ENCODE measurements at regions not wholly inside any gene's neighbourhood (a gene's known extent, or its start where the extent isn't known, plus 50 kb on each side); places are given as distances from the start of the nearest gene placed in this dataset.

DNA sequence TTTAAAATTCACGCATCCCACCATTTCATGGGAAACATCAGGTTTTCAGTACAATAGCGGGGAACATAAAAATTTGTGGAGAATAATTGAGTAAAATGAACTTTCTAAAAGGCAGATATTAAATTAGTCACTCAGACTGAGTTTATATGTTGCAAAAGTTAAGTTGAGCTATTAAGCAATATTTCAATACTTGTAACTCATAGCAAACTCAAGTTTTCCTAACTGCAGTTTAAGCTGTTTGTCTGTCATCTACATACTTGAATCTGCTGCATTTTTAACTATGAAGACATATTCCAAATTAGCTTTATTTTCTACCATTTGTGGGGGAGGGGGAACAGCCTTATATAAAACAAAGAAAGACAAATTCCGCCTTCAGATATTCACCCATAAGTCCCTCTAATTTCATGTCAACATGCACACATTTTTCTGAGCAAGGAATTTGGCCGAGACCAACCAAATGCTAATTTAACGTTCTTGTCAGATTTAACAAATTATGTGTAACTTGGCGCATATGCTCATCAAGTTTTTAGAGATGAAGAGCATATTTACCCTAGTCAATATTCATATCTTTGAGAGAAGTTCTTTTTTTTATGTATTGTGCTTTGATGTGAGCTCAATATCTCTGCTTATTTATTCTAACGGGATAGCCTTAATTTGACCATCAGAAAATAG, 462.9 kb downstream of the TXNL1 start:
- DNase-seq = no peak
- no peak overlapping the region for H3K27ac ChIP-seq
- no peaks in the 10 kb centered on the region for H3K27me3 ChIP-seq (ENCODE audit: insufficient read depth in 3 of 3, low read length in 2 of 3)
- ATAC-seq = no peak
- no peaks in the 10 kb centered on the region for H3K36me3 ChIP-seq (ENCODE audit: insufficient read depth in 1 of 2, low read depth in 1 of 2)
- TF ChIP-seq, protein P1, sequence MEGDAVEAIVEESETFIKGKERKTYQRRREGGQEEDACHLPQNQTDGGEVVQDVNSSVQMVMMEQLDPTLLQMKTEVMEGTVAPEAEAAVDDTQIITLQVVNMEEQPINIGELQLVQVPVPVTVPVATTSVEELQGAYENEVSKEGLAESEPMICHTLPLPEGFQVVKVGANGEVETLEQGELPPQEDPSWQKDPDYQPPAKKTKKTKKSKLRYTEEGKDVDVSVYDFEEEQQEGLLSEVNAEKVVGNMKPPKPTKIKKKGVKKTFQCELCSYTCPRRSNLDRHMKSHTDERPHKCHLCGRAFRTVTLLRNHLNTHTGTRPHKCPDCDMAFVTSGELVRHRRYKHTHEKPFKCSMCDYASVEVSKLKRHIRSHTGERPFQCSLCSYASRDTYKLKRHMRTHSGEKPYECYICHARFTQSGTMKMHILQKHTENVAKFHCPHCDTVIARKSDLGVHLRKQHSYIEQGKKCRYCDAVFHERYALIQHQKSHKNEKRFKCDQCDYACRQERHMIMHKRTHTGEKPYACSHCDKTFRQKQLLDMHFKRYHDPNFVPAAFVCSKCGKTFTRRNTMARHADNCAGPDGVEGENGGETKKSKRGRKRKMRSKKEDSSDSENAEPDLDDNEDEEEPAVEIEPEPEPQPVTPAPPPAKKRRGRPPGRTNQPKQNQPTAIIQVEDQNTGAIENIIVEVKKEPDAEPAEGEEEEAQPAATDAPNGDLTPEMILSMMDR (IDR thresholded peaks at IDR 0.05) = no peak
- intact Hi-C loops (cut with DNase I) = no loop called here
- no peaks in the 10 kb centered on the region for H3K4me1 ChIP-seq
- 78 to 86% (median 82%) methylated on average over 7 of the region's 7 CpGs for WGBS, 3 donors
- no peak overlapping the region for H3K4me3 ChIP-seq
- H3K9me3 ChIP-seq = no peaks in the 10 kb centered on the region

DNA sequence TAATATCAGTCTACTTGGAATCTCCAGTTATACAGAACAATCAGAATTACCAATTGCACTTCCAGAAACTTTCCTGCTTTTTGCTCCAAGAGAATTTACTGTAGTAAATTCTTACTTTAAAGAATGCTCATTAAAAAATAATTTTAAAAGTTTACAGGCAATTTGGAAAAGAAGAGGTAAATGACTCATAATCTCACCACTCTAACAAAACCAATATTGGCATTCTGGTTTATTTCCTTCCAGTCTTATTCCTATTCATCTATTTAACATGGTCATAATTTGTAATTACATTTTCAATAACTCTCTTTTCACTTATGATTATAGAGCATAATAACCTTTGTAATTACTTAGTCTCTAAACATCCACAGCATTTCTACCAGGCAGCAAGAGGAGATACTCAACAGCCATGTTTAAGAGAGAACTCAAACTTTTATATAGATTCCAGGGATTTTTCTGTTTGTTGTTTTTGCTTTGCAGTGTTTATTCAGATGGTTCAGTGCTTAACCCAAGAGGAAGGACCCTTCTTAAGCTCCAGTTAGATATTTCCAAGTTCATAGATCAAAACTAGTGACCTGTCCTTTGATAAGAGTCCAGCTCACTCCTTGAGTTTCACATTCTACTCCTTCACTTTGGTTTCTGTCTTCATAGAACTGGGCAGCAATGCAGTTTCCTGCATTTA, 464.7 kb downstream of the TXNL1 start:
- TF ChIP-seq, protein P1 (IDR thresholded peaks at IDR 0.05) = no peak
- ATAC-seq (no peak), DNase-seq (no peak)
- H3K4me3 ChIP-seq = no peak overlapping the region
- H3K4me1 ChIP-seq = no peaks in the 10 kb centered on the region
- intact Hi-C loops (cut with DNase I) = no loop called here
- H3K27ac ChIP-seq = no peak overlapping the region
- H3K36me3 ChIP-seq (ENCODE audit: insufficient read depth in 1 of 2, low read depth in 1 of 2) = no peaks in the 10 kb centered on the region
- H3K27me3 ChIP-seq (ENCODE audit: insufficient read depth in 3 of 3, low read length in 2 of 3) = no peaks in the 10 kb centered on the region
- H3K9me3 ChIP-seq = no peaks in the 10 kb centered on the region

DNA sequence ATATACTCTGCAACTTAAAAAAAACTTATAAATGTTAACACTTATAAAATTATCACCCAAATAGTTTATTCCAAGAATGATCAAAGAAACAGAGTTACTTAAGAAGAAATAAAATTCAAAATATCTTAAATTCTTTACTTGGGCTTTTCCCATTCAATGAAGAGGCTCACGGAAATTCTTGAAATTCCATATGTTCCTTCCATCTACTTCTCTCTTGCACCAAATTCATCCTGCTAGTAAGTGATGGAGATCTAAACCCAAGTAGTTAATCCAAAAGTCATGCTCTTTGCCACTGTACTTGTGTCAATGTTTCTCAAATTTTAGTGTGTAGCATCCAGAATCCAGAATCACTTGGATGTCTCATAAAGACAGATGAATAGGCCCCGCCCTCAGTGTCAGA, 465.9 kb downstream of the TXNL1 start:
- TF ChIP-seq, protein P1 (IDR thresholded peaks at IDR 0.05) = no peak
- no peak overlapping the region for H3K27ac ChIP-seq

DNA sequence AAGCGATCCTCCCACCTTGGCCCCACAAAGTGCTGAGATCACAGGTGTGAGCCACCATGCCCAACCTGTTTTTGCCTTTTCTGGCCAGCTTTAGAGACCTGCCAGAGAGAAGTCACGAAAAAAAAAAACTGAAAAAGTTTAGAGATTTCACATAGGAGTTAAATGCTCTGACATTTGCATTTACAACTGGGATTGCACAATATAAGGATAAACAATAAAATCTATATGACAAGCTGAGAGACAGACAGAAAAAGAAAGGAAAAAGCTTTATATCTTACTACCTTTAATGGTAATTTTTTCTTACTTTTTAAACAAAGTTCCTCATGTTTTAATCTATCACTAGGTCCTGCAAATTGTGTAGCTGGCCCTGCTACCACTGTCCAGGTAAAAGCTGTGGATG, 466.5 kb downstream of the TXNL1 start:
- H3K27ac ChIP-seq = no peak overlapping the region
- TF ChIP-seq, protein P1 (IDR thresholded peaks at IDR 0.05) = no peak

More for the DNA sequence above, 465.9 kb downstream of the TXNL1 start:
- no peaks in the 10 kb centered on the region for H3K4me1 ChIP-seq
- H3K4me3 ChIP-seq = no peak overlapping the region
- no peak for DNase-seq
- ATAC-seq = no peak
- H3K36me3 ChIP-seq (ENCODE audit: insufficient read depth in 1 of 2, low read depth in 1 of 2) = no peaks in the 10 kb centered on the region
- H3K9me3 ChIP-seq = no peaks in the 10 kb centered on the region
- intact Hi-C loops (cut with DNase I) = no loop called here
- no peaks in the 10 kb centered on the region for H3K27me3 ChIP-seq (ENCODE audit: insufficient read depth in 3 of 3, low read length in 2 of 3)
- WGBS, 3 donors = 94 to 98% (median 95%) methylated on average over 2 of the region's 2 CpGs

More for the DNA sequence above, 466.5 kb downstream of the TXNL1 start:
- no peaks in the 10 kb centered on the region for H3K9me3 ChIP-seq
- H3K4me1 ChIP-seq = no peaks in the 10 kb centered on the region
- WGBS, 3 donors = 91 to 97% (median 92%) methylated on average over 2 of the region's 2 CpGs
- no peak for DNase-seq
- H3K36me3 ChIP-seq (ENCODE audit: insufficient read depth in 1 of 2, low read depth in 1 of 2) = no peaks in the 10 kb centered on the region
- H3K27me3 ChIP-seq (ENCODE audit: insufficient read depth in 3 of 3, low read length in 2 of 3) = no peaks in the 10 kb centered on the region
- intact Hi-C loops (cut with DNase I) = no loop called here
- no peak for ATAC-seq
- no peak overlapping the region for H3K4me3 ChIP-seq

Measured in psoas muscle (tissue), 7 donors.